Effector memory CD4-positive, alpha-beta T cell (primary cell): ENCODE measurements at regions not wholly inside any gene's neighbourhood (a gene's known extent, or its start where the extent isn't known, plus 50 kb on each side); places are given as distances from the start of the nearest gene placed in this dataset.

ENCODE experiments used
- DNase-seq, 3 donors: peaks; one replicate each; pipeline ENCODE4 v3.0.0-alpha.2; 2020
- H3K27ac ChIP-seq: 2 replicates; pipeline ENCODE4 v1.7.0; 2013; ENCODE audit warnings: mild to moderate bottlenecking, low read length, moderate library complexity; ENCODE audit not compliant: insufficient read depth, poor library complexity, severe bottlenecking
- H3K27me3 ChIP-seq: replicated peaks from 2 replicates; pipeline ENCODE4 v1.7.0; 2013; ENCODE audit warnings: mild to moderate bottlenecking, low read length; ENCODE audit not compliant: insufficient read depth, control insufficient read depth, poor library complexity, severe bottlenecking
- H3K36me3 ChIP-seq: 2 replicates; pipeline ENCODE4 v1.7.0; 2013; ENCODE audit warnings: mild to moderate bottlenecking, low read length, moderate library complexity; ENCODE audit not compliant: control insufficient read depth, insufficient read depth
- H3K4me1 ChIP-seq: 2 replicates; pipeline ENCODE4 v1.7.0; 2013; ENCODE audit warnings: low read length, mild to moderate bottlenecking; ENCODE audit not compliant: control insufficient read depth, insufficient read depth, poor library complexity, severe bottlenecking
- H3K4me3 ChIP-seq: 2 replicates; pipeline ENCODE4 v1.7.0; 2013; ENCODE audit warnings: low read length, low read depth, mild to moderate bottlenecking; ENCODE audit not compliant: insufficient read depth, poor library complexity, severe bottlenecking
- H3K9me3 ChIP-seq: 2 replicates; pipeline ENCODE4 v1.7.0; 2013; ENCODE audit warnings: mild to moderate bottlenecking, low read length, moderate library complexity; ENCODE audit not compliant: control insufficient read depth

GRCh38 chr13:106905380-106906162 is 337.6 kb upstream of the ARGLU1 start:
- Histone ChIP-seq H3K9me3 (no peaks in the 10 kb centered on the region), H3K4me3 (no peak overlapping the region), H3K36me3 (no peaks in the 10 kb centered on the region), H3K27me3 (no peaks in the 10 kb centered on the region), H3K27ac (no peak overlapping the region), H3K4me1 (no peaks in the 10 kb centered on the region)
- DNase-seq = no peak

- H3K27me3 ChIP-seq = no peaks in the 10 kb centered on the region
- DNase-seq = no peak
- no peaks in the 10 kb centered on the region for H3K4me1 ChIP-seq
- H3K27ac ChIP-seq = no peak overlapping the region
- no peaks in the 10 kb centered on the region for H3K9me3 ChIP-seq
- H3K4me3 ChIP-seq = no peak overlapping the region
- no peaks in the 10 kb centered on the region for H3K36me3 ChIP-seq
These were observed 331.5 kb upstream of the ARGLU1 start for GRCh38 chr13:106899442-106899841.

DNA sequence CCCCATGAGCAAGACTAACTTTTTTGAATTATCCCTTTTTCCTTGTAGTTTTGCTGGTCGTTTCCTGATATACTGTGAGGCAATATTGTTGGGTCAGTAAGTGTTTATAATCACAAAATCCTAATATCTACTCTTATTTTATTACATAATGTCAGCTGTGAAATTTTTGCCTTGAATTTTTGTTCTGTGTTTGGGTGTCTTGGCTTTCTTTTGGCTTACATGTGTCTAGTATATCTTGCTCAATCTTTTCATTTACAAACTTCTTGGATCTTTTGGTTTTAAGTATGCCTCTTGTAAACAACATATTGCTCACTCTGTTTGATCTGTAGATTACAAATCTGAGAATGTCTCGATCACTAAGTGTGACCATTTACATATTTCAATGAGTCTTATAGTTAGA is 330.3 kb upstream of the ARGLU1 start:
- no peak overlapping the region for H3K27ac ChIP-seq
- H3K27me3 ChIP-seq = no peaks in the 10 kb centered on the region
- H3K9me3 ChIP-seq = no peaks in the 10 kb centered on the region
- DNase-seq = no peak
- no peaks in the 10 kb centered on the region for H3K4me1 ChIP-seq
- no peaks in the 10 kb centered on the region for H3K36me3 ChIP-seq
- no peak overlapping the region for H3K4me3 ChIP-seq

DNA sequence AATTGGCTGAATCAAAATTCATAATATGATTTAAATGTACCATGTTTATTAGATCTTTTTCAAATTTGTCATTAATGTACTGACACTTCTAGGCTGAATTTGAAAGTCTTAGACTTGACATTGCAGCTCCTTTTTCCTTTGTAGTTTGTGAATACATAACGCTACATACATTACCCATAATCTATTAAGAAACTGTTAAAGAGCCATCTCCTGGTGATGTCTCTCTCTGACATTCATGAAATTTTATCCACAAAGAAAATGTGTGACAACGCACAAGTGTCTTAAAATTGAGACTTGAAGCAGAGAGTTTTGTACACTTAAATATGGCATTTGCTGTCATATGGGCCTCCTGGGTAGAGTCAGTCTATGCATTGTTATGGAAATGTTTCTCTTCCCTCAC is 320.2 kb upstream of the ARGLU1 start:
- Histone ChIP-seq H3K27ac (no peak overlapping the region), H3K27me3 (no peaks in the 10 kb centered on the region), H3K36me3 (no peaks in the 10 kb centered on the region), H3K4me1 (no peaks in the 10 kb centered on the region), H3K4me3 (no peak overlapping the region), H3K9me3 (no peaks in the 10 kb centered on the region)
- no peak for DNase-seq

- Histone ChIP-seq H3K4me1 (no peaks in the 10 kb centered on the region), H3K27ac (no peak overlapping the region), H3K27me3 (no peaks in the 10 kb centered on the region), H3K9me3 (no peaks in the 10 kb centered on the region), H3K4me3 (no peak overlapping the region), H3K36me3 (no peaks in the 10 kb centered on the region)
- no peak for DNase-seq
These were observed 319.7 kb upstream of the ARGLU1 start for GRCh38 chr13:106887686-106888085.

GRCh38 chr13:106883976-106884375 is 316.0 kb upstream of the ARGLU1 start:
- no peak for DNase-seq
- Histone ChIP-seq H3K36me3 (no peaks in the 10 kb centered on the region), H3K27ac (no peak overlapping the region), H3K4me1 (no peaks in the 10 kb centered on the region), H3K4me3 (no peak overlapping the region), H3K27me3 (no peaks in the 10 kb centered on the region), H3K9me3 (no peaks in the 10 kb centered on the region)

GRCh38 chr13:106882246-106882645 is 314.3 kb upstream of the ARGLU1 start:
- no peak overlapping the region for H3K27ac ChIP-seq
- no peaks in the 10 kb centered on the region for H3K27me3 ChIP-seq
- no peaks in the 10 kb centered on the region for H3K4me1 ChIP-seq
- H3K4me3 ChIP-seq = no peak overlapping the region
- H3K9me3 ChIP-seq = no peaks in the 10 kb centered on the region
- no peaks in the 10 kb centered on the region for H3K36me3 ChIP-seq
- no peak for DNase-seq

- H3K36me3 ChIP-seq = no peaks in the 10 kb centered on the region
- H3K4me1 ChIP-seq = no peaks in the 10 kb centered on the region
- no peaks in the 10 kb centered on the region for H3K27me3 ChIP-seq
- H3K4me3 ChIP-seq = no peak overlapping the region
- no peak for DNase-seq
- H3K27ac ChIP-seq = no peak overlapping the region
- no peaks in the 10 kb centered on the region for H3K9me3 ChIP-seq
These were observed 311.9 kb upstream of the ARGLU1 start for GRCh38 chr13:106879806-106880205.

GRCh38 chr13:106874323-106874722 is 306.4 kb upstream of the ARGLU1 start:
- Histone ChIP-seq H3K9me3 (no peaks in the 10 kb centered on the region), H3K27me3 (no peaks in the 10 kb centered on the region), H3K4me3 (no peak overlapping the region), H3K36me3 (no peaks in the 10 kb centered on the region), H3K4me1 (no peaks in the 10 kb centered on the region), H3K27ac (no peak overlapping the region)
- DNase-seq = no peak

DNA sequence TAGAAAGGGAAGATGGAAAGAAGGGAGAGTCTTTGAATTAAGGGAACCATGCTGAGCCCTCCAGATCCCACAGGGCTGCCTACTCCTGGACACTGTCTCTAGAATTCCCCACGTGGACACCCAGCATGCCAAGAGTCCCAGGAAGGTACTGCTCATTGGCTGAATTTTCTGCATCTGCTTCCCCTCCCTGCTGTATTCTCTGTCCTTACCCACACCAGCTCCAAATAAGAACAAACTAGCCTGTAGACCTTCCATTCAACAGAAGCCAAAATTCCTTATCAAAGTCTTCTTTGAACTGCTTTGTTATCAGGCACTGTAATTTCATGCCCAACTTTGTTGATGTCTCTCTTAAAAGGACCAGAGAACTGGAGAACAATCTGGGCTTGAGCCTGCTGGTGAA is 305.9 kb upstream of the ARGLU1 start:
- no peak overlapping the region for H3K4me3 ChIP-seq
- no peaks in the 10 kb centered on the region for H3K36me3 ChIP-seq
- DNase-seq = no peak
- H3K27me3 ChIP-seq = no peaks in the 10 kb centered on the region
- H3K9me3 ChIP-seq = no peaks in the 10 kb centered on the region
- no peaks in the 10 kb centered on the region for H3K4me1 ChIP-seq
- H3K27ac ChIP-seq = no peak overlapping the region
